GM12873 (cell line): ENCODE measurements at regions not wholly inside any gene's neighbourhood (a gene's known extent, or its start where the extent isn't known, plus 50 kb on each side); places are given as distances from the start of the nearest gene placed in this dataset.

Experiments used
- TF ChIP-seq, protein P1 (sequence below): IDR thresholded peaks from 2 replicates; pipeline ENCODE4 v1.5.1; 2012; ENCODE audit warnings: low read depth, mild to moderate bottlenecking, moderate library complexity, low read length, control low read depth; ENCODE audit not compliant: insufficient read depth; ENCODE audit errors: missing control alignments

DNA sequence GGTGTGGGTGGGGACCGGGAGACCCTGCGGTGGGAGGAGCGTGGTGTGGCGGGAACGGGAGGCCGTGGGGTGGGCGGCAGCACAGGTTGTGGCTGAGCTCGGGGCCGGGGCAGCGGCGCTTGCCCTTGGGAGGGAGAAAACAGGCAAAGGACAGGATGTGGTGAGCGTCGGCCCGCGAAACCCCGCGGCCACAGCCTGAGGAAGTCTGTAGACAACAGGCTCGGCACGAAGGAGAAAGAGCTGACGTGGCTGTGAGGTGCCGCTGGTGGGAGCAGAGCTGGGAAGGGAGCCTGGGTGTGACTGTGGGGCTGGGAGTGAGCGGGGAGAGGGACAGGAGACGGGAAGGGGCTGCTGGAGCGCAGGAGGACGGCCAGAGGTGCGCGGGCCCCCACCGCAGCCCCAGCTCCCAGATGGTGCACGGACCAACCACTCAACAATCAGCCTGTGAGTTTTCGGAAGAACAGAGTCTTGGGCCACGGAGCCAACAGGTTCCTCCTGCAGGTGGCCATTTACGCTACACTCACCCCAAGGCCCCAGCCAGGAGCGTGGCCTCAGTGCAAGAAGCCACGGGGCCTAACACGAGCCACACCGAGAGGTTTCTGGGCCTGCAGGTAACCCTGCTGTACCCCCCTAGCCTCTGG, 202.8 kb downstream of the DLL1 start:
- TF ChIP-seq, protein P1, sequence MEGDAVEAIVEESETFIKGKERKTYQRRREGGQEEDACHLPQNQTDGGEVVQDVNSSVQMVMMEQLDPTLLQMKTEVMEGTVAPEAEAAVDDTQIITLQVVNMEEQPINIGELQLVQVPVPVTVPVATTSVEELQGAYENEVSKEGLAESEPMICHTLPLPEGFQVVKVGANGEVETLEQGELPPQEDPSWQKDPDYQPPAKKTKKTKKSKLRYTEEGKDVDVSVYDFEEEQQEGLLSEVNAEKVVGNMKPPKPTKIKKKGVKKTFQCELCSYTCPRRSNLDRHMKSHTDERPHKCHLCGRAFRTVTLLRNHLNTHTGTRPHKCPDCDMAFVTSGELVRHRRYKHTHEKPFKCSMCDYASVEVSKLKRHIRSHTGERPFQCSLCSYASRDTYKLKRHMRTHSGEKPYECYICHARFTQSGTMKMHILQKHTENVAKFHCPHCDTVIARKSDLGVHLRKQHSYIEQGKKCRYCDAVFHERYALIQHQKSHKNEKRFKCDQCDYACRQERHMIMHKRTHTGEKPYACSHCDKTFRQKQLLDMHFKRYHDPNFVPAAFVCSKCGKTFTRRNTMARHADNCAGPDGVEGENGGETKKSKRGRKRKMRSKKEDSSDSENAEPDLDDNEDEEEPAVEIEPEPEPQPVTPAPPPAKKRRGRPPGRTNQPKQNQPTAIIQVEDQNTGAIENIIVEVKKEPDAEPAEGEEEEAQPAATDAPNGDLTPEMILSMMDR = no peak

DNA sequence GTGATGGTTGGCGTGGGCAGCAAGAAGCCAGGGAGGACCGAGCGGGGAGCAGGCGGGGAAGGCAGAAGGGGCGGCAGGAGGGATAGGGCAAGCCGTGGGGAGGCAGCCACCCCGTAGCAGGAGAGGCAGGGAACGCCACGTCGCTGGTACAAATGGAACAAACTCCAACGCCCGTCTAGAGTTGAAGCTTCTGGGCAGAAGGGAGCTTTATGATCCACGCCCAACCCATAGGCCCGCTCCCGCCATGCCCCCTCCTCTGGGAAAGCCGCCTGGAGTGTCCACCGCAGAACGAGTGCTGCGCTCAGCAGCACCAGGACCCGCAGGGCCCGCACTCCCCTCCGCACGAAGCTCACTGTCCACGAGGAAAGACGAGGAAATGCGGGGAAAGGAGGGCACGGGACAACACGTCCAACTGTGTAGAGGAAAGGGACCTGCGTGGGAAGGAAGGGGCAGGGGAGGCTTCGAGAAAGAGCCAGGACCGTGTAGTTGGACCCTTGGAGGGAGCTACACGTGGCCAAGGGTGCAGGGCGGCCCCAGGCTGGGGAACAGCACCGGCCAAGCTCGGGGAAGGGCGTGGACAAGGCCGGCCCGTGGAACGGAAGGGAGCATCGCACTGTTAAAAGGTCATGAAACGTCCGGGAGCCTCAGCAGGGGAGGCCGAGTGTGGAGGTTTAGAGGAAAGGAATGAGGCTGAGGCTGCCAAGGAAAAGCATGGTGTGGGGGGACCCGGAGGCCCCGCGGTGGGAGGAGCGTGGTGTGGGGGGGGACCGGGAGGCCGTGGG, 204.0 kb downstream of the DLL1 start:
- TF ChIP-seq, protein P1 = no peak

DNA sequence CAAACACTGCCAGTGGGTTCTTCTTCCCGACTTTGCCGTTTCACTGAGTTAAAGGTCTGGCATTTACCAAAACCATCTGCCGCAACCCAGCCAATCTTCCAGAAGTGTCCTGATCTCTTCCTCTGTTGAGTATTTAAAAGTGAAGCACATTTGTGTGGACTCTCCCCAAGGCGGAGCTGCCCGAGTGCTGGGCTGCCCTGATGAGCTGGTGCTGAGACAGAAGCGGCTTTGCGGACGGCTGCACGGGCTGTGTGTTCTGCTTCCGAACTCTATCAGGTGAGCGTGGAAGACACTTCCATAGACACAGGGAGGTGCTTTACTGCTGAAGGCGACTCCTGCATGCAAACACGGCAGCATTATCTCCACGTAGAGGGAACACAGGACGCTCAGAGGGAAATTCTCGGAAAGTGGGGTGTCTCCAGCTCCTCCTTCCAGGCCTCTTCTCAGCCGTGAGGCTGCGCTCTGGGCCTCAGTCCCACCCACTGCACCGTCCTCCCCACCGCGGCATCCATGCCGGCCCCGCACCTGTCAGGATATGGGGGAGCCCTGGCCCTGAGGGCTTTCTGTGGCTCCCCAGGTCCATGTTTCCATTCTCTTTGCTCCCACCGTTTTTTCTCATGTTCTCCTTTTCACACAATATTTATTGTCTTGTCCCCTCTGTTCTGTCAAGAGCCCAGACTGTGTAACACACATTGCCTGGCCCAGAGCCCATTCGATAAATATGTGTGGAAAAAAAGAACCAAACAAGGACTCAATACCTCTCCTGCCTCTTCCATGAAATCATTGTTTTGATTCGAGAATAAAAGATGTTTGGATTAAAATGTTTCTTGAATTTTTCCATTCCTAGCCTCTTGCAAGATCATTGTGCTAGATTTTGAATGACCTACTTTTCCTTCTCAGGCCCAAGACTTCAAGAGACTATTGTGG, 205.1 kb downstream of the DLL1 start:
- TF ChIP-seq, protein P1 = no peak

DNA sequence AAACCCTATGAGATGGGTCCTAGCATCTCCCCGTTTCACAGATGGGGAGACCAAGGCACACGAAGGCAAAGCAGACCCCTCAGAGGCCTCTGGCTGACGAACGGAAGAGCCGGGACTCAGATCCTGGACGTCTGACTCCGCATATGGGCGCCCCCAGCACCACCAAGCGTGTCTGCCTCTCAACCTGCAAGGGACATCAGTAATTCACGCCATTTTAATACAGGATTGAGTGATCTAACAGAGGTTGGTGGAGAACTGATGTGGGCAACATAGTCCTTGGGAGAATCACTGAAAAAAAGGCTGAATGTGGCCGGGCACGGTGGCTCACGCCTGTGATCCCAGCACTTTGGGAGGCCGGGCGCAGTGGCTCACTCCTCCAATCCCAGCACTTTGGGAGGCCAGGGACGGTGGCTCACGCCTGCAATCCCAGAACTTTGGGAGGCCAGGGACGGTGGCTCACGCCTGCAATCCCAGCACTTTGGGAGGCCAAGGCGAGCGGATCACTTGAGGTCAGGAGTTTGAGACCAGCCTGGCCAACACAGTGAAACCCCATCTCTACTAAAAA, 206.6 kb downstream of the DLL1 start:
- TF ChIP-seq, protein P1 = no peak

DNA sequence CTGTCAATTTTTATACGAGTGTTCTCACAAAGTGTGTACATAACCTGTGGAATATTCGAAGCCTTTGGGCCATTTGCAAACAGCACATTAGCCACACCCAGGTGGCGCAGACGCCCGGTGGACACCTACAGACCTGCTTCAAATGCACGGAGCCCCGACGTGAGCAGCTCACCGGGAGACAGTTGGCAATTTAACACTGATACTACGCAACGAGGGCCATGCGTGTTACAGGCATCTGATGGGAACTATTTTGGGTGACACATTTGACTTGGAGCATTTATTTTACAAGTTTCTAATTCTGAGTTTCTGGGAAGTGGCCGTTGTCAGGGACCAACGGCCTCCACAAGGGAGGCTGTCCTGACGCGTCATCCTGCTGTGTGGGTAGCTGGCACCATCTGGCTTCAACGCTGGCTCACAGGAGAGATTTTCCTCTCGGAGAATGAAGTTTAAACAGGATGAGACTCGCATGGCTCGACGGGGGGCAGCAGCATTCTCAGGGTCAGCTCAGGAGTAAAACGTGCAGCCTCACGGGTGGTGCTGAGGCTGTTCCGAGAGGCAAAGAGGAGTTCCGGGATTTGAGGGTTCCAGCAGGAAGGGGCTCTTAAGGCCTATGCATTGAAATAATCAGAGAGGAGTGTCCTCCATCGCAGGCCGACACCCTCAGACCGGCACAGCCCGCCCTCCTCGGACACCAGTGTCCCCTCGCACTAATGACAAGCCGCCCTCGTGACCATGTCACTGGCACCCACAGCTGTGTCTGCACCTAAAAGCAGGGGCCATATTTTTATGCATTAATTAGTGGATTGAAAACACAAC, 207.4 kb downstream of the DLL1 start:
- TF ChIP-seq, protein P1 = no peak

DNA sequence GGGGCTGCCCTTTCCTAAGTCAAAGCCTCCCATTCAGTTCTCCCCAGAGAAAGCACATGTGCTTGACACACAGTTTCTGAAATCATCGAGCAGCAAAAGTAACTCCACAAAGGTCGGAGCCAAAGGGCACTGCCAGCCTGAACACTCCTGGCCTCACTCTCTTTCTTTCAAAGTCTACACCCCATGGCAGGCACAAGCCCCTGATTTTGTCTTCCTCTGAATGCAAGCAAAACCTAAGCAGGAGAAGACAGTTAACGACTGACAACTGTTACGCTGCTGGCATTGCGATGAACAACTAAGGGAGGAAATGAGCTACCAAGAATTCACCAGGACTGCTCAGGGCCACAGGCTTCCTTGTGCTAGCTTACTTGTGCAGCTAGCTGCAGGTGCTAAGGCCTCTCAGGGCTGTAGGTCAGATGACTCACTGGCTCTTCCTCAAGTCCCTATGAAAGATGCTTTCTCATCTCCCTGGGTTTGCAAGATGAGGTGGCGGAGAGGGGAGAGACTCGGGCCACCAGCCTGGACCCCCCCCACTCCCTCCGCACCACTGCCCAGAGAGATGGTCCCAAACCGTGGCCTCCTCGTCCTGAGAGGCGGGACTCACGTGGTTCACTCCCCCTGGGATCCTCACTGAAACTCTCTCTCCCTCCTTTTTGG, 208.2 kb downstream of the DLL1 start:
- TF ChIP-seq, protein P1 = no peak
